ENCODE measurements at regions not wholly inside any gene's neighbourhood (a gene's known extent, or its start where the extent isn't known, plus 50 kb on each side); places are given as distances from the start of the nearest gene placed in this dataset.
A peak's percentile ranks its signal among the peaks of the same experiment; 100 is the strongest.

DNA sequence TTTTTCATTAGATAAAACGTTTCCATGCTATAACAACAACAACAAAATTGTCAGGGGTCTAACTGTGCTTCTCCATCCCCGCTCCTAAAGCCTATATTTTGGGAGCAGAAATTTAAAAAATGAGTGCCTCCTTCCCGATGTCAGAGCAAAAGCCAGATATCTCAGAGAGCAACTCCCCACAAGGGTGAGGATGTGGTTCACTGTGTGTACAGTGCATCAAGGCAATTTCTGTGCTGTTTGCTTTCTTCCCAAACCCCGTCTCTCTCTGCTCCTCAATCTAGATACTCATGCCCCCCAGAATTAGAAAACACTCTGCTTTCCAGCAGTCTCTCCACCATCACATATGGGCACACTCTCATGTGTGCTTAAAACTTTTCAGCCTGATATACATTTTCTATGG lies 76.7 kb upstream of the MBNL1 start:
- Histone ChIP-seq H2AFZ (ENCODE audit: insufficient read depth, low read depth, low read length, poor library complexity, severe bottlenecking) (peak overlapping the region; percentile 59), H3K27ac (ENCODE audit: low read depth in 1 of 2, low read length in 2 of 2) (peak overlapping the region in 1 of 2 donors; percentile 90), H4K20me1 (ENCODE audit: insufficient read depth, low read length) (no peaks in the 10 kb centered on the region), H3K27me3 (ENCODE audit: control insufficient read depth in 2 of 2, insufficient read depth in 2 of 2, low read length in 2 of 2) (no peaks in the 10 kb centered on the region), H3K4me3 (replicated peaks in 1 of 3; ENCODE audit: low read depth in 2 of 3, low read length in 3 of 3) (no peak overlapping the region), H3K9me3 (replicated peaks in 1 of 2; ENCODE audit: control insufficient read depth in 1 of 2, insufficient read depth in 1 of 2, low read length in 2 of 2) (no peaks in the 10 kb centered on the region), H3K9ac (ENCODE audit: insufficient read depth, low read length, poor library complexity, severe bottlenecking) (no peak overlapping the region), H3K4me1 (ENCODE audit: control insufficient read depth in 1 of 2, insufficient read depth in 2 of 2, low read length in 2 of 2) (peaks cover 37 to 48% of the 10 kb centered on the region in 2 donors), H3K4me2 (replicated peaks; ENCODE audit: extremely low read depth, low read length, poor library complexity, severe bottlenecking) (no peak overlapping the region), H3K36me3 (replicated peaks in 1 of 2; ENCODE audit: control insufficient read depth in 1 of 2, insufficient read depth in 2 of 2, low read length in 2 of 2) (no peaks in the 10 kb centered on the region), H3K79me2 (ENCODE audit: insufficient read depth, low read length) (peaks cover 68% of the 10 kb centered on the region)
- no peak for DNase-seq
- intact Hi-C loops (cut with micrococcal nuclease), result no loop called here
- TF ChIP-seq, protein P1, sequence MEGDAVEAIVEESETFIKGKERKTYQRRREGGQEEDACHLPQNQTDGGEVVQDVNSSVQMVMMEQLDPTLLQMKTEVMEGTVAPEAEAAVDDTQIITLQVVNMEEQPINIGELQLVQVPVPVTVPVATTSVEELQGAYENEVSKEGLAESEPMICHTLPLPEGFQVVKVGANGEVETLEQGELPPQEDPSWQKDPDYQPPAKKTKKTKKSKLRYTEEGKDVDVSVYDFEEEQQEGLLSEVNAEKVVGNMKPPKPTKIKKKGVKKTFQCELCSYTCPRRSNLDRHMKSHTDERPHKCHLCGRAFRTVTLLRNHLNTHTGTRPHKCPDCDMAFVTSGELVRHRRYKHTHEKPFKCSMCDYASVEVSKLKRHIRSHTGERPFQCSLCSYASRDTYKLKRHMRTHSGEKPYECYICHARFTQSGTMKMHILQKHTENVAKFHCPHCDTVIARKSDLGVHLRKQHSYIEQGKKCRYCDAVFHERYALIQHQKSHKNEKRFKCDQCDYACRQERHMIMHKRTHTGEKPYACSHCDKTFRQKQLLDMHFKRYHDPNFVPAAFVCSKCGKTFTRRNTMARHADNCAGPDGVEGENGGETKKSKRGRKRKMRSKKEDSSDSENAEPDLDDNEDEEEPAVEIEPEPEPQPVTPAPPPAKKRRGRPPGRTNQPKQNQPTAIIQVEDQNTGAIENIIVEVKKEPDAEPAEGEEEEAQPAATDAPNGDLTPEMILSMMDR (IDR thresholded peaks at IDR 0.05), result no peak
- Mint-ChIP-seq H3K27me3 (ENCODE audit: low read depth in 3 of 3) (peaks cover 0 to 2% (median 0%) of the 10 kb centered on the region in 3 donors), H3K4me3 (no peak overlapping the region), H3K27ac (peak overlapping the region; percentile 10 to 94 (median 61)), H3K4me1 (peaks cover 62% of the 10 kb centered on the region), H3K9me3 (peaks cover 0 to 2% (median 0%) of the 10 kb centered on the region in 7 donors), H3K36me3 (peaks cover 0 to 3% of the 10 kb centered on the region in 2 donors)
- WGBS (ENCODE audit: insufficient coverage), result 29% methylated on average over 1 of the region's 4 CpGs

DNA sequence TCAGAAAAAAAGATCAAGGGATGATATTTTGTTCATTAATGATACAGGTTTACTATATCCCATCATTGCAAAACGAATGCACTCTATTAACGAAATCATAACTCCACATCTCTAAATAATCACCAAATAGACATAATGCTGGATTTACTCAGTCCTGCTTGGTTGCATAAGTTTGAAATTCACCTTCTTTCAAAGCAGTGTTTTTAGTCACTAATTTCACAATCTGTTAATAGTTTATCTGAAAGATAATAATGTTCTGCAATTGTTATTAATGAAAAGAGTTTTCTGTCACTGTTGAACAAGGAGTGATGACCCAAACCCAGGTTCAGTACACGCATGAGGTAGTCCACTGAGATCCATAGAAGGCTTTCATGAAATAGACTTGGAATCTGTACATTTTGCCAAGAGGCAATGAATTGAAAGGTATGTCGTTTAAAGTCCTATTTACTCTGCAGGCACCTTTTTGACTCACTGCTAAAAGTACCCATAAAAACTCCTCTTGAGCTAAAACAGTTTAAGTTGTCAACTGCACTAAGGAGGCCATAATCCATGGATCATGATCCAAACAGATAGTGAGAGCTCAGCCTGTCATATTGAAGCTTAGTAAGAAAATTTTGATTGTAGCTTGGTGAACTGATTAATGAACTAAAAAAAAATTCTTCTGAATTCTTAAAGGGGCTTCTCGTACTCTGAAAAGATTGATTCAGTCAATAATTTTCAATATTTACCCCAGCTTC lies 75.6 kb upstream of the MBNL1 start:
- intact Hi-C loops (cut with micrococcal nuclease), result no loop called here
- Mint-ChIP-seq H3K4me1 (peaks cover 64% of the 10 kb centered on the region), H3K27me3 (ENCODE audit: low read depth in 3 of 3) (peaks cover 0 to 2% (median 0%) of the 10 kb centered on the region in 3 donors), H3K27ac (peak overlapping the region; percentile 66 to 94 (median 90)), H3K9me3 (peaks cover 0 to 2% (median 0%) of the 10 kb centered on the region in 7 donors), H3K4me3 (peak overlapping the region; percentile 73 to 89), H3K36me3 (peaks cover 3 to 5% of the 10 kb centered on the region in 2 donors)
- no peaks in the 10 kb centered on the region for H3K36me3 ChIP-seq (replicated peaks in 1 of 2; ENCODE audit: control insufficient read depth in 1 of 2, insufficient read depth in 2 of 2, low read length in 2 of 2)
- DNase-seq, result peak in 2 of 3 donors; percentile 70 to 75
- peak overlapping the region in 1 of 2 donors; percentile 90 for H3K27ac ChIP-seq (ENCODE audit: low read depth in 1 of 2, low read length in 2 of 2)
- peak overlapping the region; percentile 38 to 99 (median 74) for H3K4me3 ChIP-seq (replicated peaks in 1 of 3; ENCODE audit: low read depth in 2 of 3, low read length in 3 of 3)
- peak overlapping the region; percentile 61 for H2AFZ ChIP-seq (ENCODE audit: insufficient read depth, low read depth, low read length, poor library complexity, severe bottlenecking)
- WGBS (ENCODE audit: insufficient coverage), result 60% methylated on average over 1 of the region's 5 CpGs
- no peaks in the 10 kb centered on the region for H3K27me3 ChIP-seq (ENCODE audit: control insufficient read depth in 2 of 2, insufficient read depth in 2 of 2, low read length in 2 of 2)
- H3K4me1 ChIP-seq (ENCODE audit: control insufficient read depth in 1 of 2, insufficient read depth in 2 of 2, low read length in 2 of 2), result peaks cover 44 to 58% of the 10 kb centered on the region in 2 donors
- TF ChIP-seq, protein P1 (IDR thresholded peaks at IDR 0.05), result no peak
- peaks cover 72% of the 10 kb centered on the region for H3K79me2 ChIP-seq (ENCODE audit: insufficient read depth, low read length)
- H4K20me1 ChIP-seq (ENCODE audit: insufficient read depth, low read length), result no peaks in the 10 kb centered on the region
- H3K9ac ChIP-seq (ENCODE audit: insufficient read depth, low read length, poor library complexity, severe bottlenecking), result peak overlapping the region; percentile 65
- H3K9me3 ChIP-seq (replicated peaks in 1 of 2; ENCODE audit: control insufficient read depth in 1 of 2, insufficient read depth in 1 of 2, low read length in 2 of 2), result no peaks in the 10 kb centered on the region
- H3K4me2 ChIP-seq (replicated peaks; ENCODE audit: extremely low read depth, low read length, poor library complexity, severe bottlenecking), result peak overlapping the region; percentile 74

Data from CD14-positive monocyte (primary cell).